Hepatocyte (in vitro differentiated cells): ENCODE measurements at regions not wholly inside any gene's neighbourhood (a gene's known extent, or its start where the extent isn't known, plus 50 kb on each side); places are given as distances from the start of the nearest gene placed in this dataset.

Experiments
- DNase-seq: peaks from one replicate; pipeline ENCODE4 v3.0.0-alpha.2; 2016; ENCODE audit warnings: low spot score
- H2AFZ ChIP-seq: fragments of 200-600 bp; sonication (generic); 2 replicates; pipeline ENCODE4 v1.6.0; 2016; ENCODE audit warnings: antibody characterized with exemption, mild to moderate bottlenecking
- H3K27ac ChIP-seq: fragments of 200-600 bp; sonication (generic); 2 replicates; pipeline ENCODE4 v1.5.1; 2016; ENCODE audit warnings: mild to moderate bottlenecking
- H3K27me3 ChIP-seq: fragments of 200-600 bp; sonication (generic); 2 replicates; pipeline ENCODE4 v1.6.1; 2016
- H3K36me3 ChIP-seq: fragments of 200-600 bp; sonication (generic); replicated peaks from 2 replicates; pipeline ENCODE4 v1.5.1; 2016; ENCODE audit warnings: low read depth; ENCODE audit not compliant: insufficient read depth
- H3K4me1 ChIP-seq: fragments of 200-600 bp; sonication (generic); 2 replicates; pipeline ENCODE4 v1.5.1; 2016; ENCODE audit warnings: mild to moderate bottlenecking, moderate library complexity; ENCODE audit not compliant: insufficient read depth
- H3K4me2 ChIP-seq: fragments of 200-600 bp; sonication (generic); 2 replicates; pipeline ENCODE4 v1.6.0; 2016
- H3K4me3 ChIP-seq: fragments of 200-600 bp; sonication (generic); 2 replicates; pipeline ENCODE4 v1.5.1; 2016; ENCODE audit warnings: mild to moderate bottlenecking
- H3K79me2 ChIP-seq: fragments of 200-600 bp; sonication (generic); 2 replicates; pipeline ENCODE4 v1.6.0; 2017; ENCODE audit warnings: mild to moderate bottlenecking
- H3K9me2 ChIP-seq: fragments of 200-600 bp; sonication (generic); replicated peaks from 2 replicates; pipeline ENCODE4 v1.6.0; 2017; ENCODE audit warnings: mild to moderate bottlenecking; ENCODE audit not compliant: insufficient read depth
- H3K9me3 ChIP-seq: fragments of 200-600 bp; sonication (generic); 2 replicates; pipeline ENCODE4 v1.5.1; 2016; ENCODE audit warnings: low read depth, mild to moderate bottlenecking
- H4K20me1 ChIP-seq: fragments of 200-600 bp; sonication (generic); 2 replicates; pipeline ENCODE4 v1.6.0; 2016; ENCODE audit warnings: mild to moderate bottlenecking; ENCODE audit not compliant: insufficient read depth, poor library complexity, severe bottlenecking
- CTCF ChIP-seq: fragments of 200-600 bp; sonication (generic); IDR thresholded peaks from 2 replicates; pipeline ENCODE4 v1.5.1; 2016; ENCODE audit warnings: antibody characterized with exemption, mild to moderate bottlenecking; ENCODE audit not compliant: poor library complexity
- EZH2 ChIP-seq: fragments of 200-600 bp; sonication (generic); IDR thresholded peaks from 2 replicates; pipeline ENCODE4 v1.6.1; 2016; ENCODE audit warnings: antibody characterized with exemption, mild to moderate bottlenecking, borderline replicate concordance
- EZH2phosphoT487 ChIP-seq: fragments of 200-600 bp; sonication (generic); IDR thresholded peaks from one replicate; pipeline ENCODE4 v1.6.1; 2018; ENCODE audit warnings: antibody characterized with exemption, mild to moderate bottlenecking, low read depth, moderate library complexity; ENCODE audit not compliant: unreplicated experiment, severe bottlenecking
- WGBS: methylation state at CpG from one replicate; pipeline ENCODE4 v1.1.6; 2016; ENCODE audit warnings: low lambda C conversion rate; ENCODE audit errors: missing lambda C conversion rate; 5-methylcytosine and 5-hydroxymethylcytosine counted together

DNA sequence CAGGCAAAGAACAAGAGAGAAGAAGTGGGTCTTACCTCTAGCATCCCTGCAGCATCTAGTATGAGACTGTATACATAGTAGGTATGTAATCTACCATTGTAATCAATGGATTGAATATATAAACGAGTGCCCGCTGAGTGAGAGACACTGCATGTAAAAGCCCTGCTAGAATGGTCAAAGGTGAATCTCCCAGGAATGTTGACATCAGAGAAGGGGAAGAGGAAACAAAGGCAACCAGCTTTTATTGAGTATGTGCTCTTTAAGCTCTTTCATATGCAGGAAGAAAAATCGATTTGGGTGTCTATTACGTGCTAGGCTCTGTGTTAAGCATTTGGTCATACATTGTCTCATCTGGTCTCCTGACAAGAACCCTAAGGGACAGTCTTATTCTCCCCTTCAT lies 91.9 kb upstream of the KLHL13 start:
- Histone ChIP-seq H3K27me3 (no peaks in the 10 kb centered on the region), H3K4me2 (no peak overlapping the region), H3K9me2 (no peaks in the 10 kb centered on the region), H2AFZ (no peak overlapping the region), H3K9me3 (no peaks in the 10 kb centered on the region), H3K79me2 (no peaks in the 10 kb centered on the region), H3K4me1 (no peaks in the 10 kb centered on the region), H3K4me3 (no peak overlapping the region), H4K20me1 (no peaks in the 10 kb centered on the region), H3K36me3 (no peaks in the 10 kb centered on the region), H3K27ac (no peak overlapping the region)
- WGBS = 74% methylated on average over 4 of the region's 4 CpGs
- TF ChIP-seq CTCF = no peak
- TF ChIP-seq EZH2 = no peak
- no peak for TF ChIP-seq EZH2phosphoT487
- DNase-seq = no peak

GRCh38 chrX:118211891-118212816 lies 95.5 kb upstream of the KLHL13 start:
- no peaks in the 10 kb centered on the region for H3K9me3 ChIP-seq
- TF ChIP-seq EZH2 = no peak
- no peak for TF ChIP-seq CTCF
- no peak for TF ChIP-seq EZH2phosphoT487
- H3K4me2 ChIP-seq = no peak overlapping the region
- no peaks in the 10 kb centered on the region for H4K20me1 ChIP-seq
- no peaks in the 10 kb centered on the region for H3K27me3 ChIP-seq
- no peaks in the 10 kb centered on the region for H3K79me2 ChIP-seq
- no peak overlapping the region for H2AFZ ChIP-seq
- no peaks in the 10 kb centered on the region for H3K36me3 ChIP-seq
- no peaks in the 10 kb centered on the region for H3K4me1 ChIP-seq
- no peak overlapping the region for H3K4me3 ChIP-seq
- H3K27ac ChIP-seq = no peak overlapping the region
- no peak for DNase-seq
- 64% methylated on average over 10 of the region's 10 CpGs for WGBS
- H3K9me2 ChIP-seq = no peaks in the 10 kb centered on the region

GRCh38 chrX:118212817-118213183 lies 96.2 kb upstream of the KLHL13 start:
- no peaks in the 10 kb centered on the region for H3K27me3 ChIP-seq
- H3K4me2 ChIP-seq = no peak overlapping the region
- H4K20me1 ChIP-seq = no peaks in the 10 kb centered on the region
- TF ChIP-seq EZH2 (no peak), EZH2phosphoT487 (no peak), CTCF (no peak)
- H2AFZ ChIP-seq = no peak overlapping the region
- no peak overlapping the region for H3K4me3 ChIP-seq
- no peaks in the 10 kb centered on the region for H3K36me3 ChIP-seq
- DNase-seq = no peak
- no peaks in the 10 kb centered on the region for H3K9me2 ChIP-seq
- WGBS = 70% methylated on average over 2 of the region's 2 CpGs
- no peak overlapping the region for H3K27ac ChIP-seq
- no peaks in the 10 kb centered on the region for H3K79me2 ChIP-seq
- H3K4me1 ChIP-seq = no peaks in the 10 kb centered on the region
- no peaks in the 10 kb centered on the region for H3K9me3 ChIP-seq
